ENCODE measurements at regions not wholly inside any gene's neighbourhood (a gene's known extent, or its start where the extent isn't known, plus 50 kb on each side); places are given as distances from the start of the nearest gene placed in this dataset.

DNA sequence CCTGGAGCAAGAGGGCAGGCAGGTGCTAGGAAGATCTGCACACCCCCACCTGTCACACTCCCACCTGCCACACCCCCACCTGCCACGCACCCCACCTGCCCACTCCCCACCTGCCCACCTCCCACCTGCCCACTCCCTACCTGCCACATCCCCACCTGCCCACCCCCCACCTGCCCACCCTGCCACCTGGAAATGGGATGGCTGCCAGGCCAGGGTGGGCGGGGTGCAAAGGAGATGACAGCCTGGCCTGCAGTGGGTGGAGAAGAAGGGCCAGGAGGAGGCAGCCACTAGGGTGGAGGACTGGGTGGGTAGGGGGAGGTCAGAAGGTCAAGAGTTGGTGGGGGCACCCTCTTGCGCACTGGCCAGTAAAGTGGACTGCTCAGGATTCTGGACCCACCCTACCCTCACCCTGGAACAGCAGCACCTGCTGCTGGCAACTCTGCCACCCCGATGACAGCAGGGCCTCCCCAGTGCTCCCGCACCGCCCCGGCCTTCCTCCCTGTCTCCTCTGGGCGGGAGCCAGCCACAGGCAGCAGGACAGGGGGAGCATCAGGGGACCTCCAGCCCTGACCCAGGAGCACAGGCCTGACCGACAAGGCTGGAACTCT lies 66.8 kb upstream of the NKX1-1 start:
- DNase-seq: no peak

DNA sequence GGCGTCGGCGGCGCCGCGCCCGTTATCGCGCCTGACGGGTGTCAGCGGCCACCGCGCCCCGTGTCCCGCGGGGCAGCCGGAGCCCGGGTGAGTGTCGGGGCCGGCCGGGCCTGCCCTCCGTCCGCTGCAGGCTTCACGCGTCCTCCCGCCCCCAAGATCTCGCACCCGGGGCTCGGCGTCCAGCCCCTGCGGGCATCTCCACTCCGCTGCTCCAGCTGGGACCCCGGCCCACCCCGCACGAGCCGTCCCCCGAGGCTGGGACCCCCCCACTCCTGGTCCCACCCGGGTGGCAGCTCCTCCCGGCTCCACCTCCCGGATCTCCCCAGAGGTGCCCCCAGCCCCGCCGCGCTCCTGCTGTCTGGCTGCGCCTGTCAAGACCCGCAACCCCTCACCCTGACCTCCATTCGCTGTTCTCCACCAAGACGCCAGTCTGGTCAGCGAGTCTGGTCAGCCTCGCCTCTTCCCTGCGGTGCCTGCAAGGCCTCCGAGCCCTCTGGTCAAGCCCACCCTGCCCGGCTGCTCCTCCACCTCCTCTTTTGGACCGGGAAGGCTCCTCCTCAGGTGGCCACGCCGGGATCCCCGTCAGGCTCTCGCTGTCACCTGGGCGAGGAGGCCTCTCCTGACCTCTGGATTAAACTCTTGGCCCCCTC lies 66.0 kb upstream of the NKX1-1 start:
- no peak for DNase-seq

DNA sequence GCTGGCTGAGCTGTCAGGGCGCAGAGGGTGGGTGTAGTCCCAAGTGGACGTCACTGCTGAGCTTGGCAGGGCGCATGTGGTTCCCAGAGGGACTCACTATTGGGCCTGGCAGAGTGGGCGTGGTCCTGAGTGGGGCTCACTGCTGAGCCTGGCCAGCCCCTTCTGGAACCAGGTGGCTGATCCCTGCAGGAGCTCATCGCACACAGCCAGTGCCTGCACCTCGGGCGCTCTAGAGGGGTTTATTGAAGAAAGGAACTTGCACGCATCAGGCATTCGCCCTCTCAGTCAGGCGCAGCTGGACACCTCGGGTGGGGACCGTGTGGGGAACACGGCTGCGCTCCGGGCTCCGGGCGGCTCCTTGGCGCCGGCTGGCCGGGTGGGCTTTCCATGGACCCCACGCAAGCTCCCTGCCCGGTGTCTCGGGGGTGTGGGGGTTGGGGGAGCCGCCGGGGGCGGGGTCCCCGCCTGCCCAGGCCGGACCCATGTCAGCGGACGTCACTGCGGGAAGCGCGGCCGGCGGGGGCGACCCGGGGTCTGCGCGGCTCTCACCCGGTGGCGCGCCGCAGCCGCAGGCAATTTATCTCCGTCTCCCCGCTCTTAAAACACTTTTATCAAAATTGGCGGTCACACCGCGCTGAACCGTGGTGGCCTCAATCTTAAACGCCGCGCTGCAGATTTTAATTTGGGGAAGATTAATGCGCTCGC lies 65.4 kb upstream of the NKX1-1 start:
- no peak for DNase-seq

DNA sequence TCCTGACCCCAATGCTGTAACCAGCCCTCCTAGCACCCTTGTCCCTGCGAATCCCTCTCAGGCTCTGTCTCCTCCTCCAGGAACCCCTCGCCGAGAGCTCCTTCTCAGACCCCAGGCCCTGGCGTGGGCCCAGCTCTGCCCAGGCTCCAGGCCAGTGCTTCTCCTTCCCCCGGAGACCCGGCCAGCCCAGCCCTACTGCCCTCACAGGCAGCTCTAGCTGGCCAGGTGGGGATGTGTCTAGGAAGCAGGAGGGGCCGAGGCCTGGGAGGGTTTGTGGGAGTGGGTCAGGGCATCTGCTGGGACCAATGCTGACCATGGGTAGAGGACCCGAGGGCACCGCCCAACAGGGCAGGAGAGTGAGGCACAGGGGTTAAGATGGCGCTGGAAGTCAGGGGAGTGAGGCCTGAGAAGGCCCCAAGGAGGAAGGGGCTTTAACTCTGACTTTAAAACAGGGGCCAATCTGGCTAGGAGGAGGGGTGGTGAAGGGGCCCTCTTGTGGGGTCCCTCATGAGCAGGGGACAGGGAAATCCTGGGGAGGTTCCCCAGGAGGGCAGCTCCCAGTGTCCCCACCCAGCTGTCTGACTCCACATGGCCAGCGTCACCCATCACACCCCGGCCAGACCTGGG lies 64.7 kb upstream of the NKX1-1 start:
- DNase-seq: no peak

DNA sequence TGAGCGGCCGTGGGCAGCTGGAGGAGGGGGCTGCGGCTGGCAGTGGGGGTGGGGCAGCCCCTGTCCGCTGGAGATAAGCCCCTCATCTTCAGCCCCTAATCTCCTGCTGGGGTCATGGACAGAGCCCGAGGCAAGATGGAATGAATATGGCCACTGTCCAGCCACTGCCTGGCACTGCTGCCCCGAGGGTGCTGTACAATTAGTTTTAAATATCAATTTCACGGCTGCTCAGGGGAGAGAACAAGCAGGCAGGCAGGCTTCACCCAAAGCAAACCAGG lies 64.1 kb upstream of the NKX1-1 start:
- DNase-seq: no peak

DNA sequence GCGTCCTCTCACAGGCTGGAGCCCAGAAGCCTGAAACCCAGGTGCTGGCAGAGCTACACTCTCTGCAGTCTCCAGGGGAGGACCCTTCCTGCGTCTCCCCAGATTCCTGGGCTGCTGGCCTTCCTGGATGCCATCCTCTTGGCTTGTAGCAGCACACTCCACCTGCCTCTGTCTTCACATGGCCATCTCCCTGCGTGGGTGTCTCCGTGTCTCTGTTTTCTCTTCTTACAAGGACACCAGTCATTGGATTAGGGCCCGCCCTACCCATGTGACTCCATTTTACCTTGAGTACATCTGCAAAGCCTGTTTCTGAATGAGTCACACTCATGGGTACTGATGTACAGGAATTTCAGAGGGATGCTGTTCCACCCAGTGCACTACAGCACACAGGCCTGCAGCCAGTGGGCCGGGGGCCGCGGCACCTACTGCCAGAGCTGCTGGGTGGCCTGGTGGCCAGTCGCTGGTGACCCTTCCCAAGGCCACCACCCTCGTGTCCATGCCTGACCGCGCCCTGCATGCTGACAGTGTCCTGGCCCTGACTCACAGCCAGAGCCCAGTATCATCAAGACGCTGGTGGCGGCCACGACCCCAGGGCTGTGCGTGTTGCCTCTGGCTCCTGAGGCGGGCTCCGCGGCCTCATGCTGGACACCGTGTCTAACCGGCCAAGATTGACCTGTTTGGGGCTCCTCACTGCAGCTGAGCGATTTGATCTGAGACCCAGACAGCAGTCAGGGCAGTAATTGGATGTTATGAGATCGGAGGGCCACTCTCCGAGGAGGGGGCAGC lies 63.6 kb upstream of the NKX1-1 start:
- DNase-seq: no peak

DNA sequence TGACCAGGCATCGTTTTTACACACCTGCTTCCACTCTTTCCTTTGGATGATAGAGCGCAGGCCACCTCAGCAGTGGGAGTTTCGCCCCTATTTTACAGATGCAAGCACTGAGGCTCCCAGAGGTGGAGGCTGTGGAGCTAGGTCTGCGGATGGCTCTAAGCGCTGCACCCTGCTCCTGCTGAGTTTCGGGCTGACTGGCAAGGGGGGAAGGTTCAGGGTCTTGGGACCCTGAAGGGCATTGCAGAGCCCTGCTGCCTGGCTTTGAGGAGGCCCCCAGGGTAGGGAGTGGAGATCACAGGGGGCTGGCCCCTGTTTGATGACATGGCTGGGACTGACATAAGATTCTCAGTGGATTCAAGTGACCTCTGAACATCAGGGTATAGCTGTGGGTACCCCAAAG lies 62.8 kb upstream of the NKX1-1 start:
- DNase-seq: no peak

DNA sequence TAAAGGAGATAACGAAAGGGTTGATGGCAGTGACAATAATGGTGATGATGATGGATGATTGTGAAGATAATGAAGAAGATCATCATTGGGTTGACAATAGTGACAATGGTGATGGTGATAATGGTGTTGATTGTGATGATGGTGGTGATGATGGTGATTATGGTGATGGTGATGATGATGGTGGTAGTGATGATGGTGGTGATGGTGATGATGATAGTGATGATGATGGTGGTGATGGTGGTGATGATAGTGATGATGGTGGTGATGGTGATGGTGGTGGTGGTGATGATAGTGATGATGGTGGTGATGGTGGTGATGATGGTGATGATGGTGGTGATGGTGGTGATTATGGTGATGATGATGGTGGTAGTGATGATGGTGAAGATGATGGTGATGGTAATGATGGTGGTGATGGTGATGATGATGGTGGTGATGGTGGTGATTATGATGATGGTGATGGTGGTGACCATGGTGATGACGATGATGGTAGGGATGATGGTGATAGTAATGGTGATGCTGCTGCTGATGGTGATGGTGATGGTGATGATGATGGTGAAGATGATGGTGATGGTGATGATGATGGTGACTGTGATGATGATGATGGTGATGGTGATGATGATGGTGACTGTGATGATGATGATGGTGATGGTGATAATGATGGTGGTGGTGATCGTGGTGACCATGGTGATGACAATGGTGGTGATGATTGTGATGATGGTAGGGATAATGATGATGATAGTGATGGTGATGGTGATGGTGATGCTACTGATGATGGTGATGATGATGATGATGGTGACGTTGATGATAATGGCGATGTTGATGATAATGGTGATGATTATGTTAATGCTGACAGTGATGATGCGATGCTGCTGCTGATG lies 61.6 kb upstream of the NKX1-1 start:
- DNase-seq: no peak

DNA sequence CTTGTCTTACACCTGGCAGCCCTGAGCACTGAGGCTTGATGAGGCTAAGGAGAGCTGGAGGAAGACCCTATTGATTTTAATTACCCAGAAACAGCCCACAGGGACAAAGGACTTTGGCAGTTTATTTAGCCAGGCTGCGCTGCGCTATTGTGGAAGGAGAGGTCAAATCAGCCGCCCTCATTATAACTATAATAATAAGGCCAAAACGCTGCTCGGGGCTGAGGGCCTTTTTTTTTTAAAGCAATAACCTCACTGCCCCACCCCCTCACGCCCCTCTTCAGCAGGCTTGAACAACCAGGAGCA lies 60.6 kb upstream of the NKX1-1 start:
- no peak for DNase-seq

DNA sequence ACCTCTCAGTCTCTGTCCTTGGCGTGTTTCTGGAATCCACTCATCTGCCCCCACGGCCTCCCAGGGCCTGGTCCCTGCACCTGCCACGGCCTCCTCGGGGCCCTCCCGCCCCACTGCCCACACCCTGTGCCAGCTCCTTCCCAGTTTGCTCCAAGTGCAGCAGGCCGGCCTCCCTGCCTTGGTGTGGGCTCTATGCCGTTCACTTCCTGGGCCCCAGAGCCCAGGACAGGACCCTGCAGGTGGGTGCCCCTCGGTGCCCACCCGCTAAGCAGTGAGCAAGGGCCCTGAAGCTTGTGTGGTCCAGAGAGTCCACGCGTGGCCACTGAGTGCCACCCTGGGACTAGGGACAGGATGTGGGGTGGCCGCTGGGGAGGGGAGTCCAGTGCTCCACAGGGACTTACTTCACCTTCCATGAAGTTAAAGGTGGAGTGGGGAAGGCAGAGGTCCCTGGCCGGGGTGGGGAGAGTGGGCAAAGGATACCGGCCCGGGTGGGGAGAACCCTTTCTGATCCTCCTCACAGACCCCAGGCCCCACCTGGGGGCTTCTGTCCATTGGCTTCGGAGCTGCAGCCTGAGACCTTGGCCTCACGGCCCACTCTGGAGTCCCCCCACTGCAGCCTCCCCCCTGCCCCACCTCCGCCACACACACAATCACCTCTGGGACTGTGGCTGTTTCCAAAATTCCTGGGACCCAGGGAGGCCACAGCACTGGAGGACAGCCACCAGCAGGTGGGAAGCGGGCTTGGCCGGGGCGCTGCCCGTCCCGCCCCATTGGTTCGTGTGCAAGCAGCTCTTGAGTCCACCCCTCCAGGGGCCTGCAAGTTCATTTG lies 60.0 kb upstream of the NKX1-1 start:
- no peak for DNase-seq

DNA sequence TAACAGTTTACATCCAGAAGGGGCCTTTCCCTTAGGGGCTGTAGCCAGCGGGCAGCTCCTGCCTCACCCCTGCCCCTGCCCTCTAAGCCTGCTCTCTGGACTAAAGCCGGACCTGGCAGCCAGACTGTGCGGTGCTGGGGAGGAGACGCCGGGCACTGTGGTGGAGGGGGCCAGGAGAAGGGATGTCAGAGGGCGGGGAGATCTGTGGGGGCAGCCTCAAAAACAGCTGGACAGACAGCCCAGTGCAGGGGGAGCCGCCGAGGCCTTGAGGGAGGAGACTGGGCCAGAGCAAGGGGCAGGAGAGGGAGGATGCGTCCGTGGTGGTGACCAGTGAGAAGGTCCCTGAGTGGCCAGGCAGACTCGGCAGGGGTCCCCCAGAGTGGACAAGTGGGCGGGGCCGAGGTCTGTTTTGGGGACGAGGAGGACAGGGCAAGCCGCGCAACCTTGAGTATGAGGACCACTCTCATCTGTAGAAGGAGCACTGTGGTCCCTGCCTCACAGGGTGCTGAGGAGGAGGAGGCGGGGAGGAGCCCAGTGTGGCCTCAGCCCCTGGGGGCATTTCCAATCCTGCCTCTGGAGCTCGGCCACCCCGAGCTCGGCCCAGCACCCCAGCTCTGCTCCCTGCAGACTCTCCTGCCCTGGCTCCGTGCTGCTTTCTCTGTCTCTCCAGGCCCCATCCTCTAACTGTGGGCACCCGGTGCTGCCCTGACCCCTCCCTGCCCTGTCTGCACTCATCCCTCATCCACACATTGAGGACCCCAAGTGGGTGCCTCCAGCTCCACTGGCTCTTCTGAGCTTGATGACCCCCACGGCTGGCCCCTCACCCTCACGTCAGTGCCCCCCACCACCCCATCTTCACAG lies 59.2 kb upstream of the NKX1-1 start:
- no peak for DNase-seq

DNA sequence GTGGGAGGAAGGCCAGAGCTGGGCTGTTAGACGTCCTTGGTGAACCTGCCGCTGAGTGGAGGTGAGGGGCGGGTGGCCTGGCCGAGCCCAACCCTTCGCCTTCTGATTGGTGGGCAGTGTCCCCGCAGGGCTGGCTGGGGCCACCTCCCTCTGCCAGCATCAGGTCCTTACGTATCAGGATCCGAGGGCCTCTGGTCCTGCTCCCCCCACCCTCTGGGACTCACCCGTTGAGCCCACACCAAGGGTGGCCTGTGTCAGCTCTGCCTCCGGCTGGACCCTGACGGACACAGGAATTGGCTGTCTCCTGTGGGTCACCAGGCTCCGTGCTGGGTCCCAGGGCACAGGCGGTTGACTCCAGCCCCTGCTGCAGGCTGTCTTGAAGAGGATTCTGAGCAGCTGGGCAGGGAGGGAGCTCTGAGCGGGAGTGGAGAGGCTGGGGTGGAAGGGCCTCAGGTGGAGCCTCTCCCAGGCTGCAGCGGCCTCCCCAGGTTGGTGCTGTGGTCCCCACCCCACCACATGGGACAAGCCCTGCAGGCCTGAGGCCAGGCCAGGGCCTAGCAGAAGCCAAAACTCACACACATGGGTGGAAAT lies 58.4 kb upstream of the NKX1-1 start:
- DNase-seq: no peak

DNA sequence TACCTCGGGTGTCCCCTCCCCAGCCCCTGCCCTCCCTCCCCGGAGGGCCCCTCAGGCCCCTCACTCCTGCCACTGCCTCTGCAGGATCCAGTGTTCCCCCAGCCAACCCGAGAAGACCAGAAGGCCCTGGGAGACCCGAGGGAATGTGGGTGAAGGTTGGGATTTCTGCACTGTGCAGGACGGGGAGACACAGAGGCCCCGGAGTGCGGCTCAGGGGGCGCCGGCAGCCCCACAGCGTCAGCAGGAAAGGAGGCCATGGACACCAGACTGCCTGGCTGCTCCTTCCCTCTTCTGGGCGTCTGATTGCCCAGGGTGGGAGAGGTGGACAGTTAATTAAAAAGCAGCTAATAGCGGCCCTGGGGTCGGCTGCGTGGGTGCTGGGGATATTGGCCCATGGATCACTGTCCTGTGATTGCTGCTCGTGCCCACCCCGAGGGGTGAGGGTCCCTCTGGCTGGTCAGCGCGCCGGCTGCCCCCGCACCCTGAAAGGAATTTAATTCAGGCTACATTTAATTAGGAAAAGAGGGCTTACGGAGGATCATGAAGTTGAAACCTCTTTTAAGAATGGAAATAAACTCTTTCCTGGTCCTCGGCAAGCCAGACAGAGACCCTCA lies 57.8 kb upstream of the NKX1-1 start:
- no peak for DNase-seq

DNA sequence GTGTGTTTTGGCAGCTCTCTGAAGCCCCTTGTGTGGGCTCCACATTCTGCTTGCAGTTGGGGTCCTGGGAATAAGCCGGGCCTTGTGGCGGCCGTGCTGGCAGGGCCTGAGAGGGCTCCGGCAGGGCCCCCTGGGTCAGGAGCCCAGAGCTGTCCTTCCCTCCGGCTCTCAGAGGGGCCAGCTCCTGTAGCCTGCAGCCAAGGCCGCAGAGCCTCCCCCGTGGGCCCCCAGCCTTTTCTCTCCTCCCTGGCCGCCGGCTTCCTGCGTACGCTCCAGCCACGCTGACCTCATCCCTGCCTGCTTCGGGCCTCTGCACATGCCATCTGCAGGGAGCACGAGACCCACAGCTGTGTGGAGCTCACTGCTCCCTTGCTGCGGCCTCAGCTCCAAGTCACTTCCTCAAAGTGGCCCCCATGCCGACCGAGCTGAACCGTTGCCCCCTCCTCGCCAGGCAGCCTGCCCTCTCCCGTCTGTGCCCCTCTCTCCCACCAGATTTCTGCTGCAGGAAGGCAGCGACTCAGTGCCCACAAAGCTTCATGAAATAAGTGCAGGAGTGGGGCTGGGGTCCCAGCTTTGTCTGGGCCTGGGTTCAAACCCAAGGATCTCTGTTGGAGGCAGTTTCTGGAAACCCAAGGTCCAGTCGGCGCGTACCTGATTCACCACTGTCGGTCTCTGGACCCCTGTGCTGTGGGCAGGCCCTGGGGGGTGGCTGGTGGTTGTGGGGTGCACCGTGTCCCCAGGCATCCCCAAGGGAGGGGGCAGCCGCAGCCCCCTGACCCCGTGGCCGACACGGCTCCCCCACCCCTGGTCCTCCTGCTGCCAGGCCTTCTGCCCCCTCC lies 57.1 kb upstream of the NKX1-1 start:
- DNase-seq: no peak

DNA sequence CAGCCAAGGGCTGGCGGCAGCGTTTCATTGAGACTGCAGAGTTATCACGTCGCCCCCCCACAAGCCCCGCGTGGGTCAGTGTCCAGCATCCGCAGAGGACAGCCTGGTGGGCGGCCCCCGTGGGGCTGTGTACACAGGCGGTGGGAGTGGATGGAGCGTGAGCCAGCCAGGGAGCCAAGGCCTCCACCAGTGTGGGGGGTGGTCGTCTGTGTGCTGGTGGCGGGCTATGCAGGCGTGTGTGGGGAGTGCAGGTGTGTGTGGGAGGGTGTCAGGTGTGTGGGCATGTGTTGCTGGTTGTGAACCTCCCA lies 56.5 kb upstream of the NKX1-1 start:
- DNase-seq: no peak

DNA sequence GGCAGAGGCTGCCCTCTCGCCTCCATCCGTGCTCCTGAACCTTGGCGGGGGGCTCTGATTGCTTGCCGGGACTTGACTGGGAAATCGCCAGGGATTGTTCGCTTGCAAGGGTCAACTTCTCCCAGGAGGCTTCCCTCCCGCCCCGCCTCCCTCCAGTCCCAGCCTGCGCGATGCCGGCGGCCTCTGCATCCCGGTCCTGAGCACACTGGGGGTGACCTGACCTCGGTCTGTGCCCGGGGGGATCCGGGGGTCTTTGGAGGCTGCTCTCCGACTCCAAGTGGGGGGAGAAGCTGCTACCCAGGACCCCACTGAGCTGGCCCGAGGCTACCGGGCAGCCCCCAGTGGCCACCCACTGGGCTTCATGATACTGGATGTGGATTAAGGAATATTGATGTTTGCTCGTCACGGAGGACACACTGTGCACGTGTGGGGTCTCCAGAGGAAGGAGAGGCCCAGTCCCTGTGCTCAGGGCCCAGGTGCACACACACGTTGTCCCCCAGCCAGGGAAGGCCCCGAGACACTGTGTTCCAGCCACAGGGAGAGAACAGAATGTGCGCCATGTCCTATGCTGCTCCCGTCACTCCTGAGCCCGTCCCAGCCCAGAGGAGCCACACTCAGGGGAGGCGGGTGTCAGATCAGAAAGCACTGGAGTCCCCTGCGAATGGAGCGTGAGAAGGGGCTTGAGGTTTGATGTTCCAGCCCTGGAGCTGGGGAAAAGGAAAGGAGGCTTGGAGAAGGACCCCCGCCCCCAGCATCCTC lies 55.9 kb upstream of the NKX1-1 start:
- DNase-seq: no peak

DNA sequence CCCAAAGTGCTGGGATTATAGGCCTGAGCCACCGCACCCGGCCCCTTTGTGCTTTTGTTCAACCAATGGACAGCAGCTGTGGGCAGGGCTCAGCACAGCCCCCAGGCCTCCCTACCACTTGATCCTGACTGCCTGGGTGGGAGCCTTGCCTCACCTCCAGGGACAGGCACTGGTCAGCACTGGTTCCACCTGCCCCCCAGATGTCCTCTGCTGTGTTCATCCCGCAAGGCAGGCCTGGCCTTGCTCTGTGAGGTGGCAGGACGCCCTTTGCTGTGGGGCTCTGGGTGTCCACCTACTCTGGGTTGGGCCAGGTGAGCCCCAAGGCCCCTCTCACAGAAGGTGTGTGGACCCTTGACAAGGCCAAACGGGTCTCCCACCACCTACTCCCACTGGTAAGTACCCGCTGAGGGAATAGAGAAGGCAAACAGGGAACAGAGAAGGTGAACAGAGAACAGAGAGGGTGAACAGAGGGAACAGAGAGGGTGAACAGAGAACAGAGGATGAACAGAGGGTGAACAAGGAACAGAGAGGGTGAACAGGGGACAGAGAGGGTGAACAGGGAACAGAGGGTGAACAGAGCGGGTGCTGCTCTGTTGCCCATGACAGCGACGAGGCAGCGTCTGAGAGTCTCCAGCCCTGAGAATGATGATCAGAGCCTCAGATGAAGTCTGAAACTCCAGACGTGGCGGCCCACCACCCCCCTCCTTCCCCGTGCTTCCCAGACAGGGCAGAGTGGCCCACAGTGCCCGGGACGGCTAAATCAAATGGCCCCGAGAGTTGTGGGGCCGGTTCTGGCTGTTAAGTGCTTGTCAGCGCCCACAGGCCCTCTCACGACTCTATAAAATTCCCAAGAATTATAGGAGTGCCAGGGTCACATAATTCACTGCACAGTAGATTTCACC lies 55.0 kb upstream of the NKX1-1 start:
- DNase-seq: no peak
